ENCODE measurements at regions not wholly inside any gene's neighbourhood (a gene's known extent, or its start where the extent isn't known, plus 50 kb on each side); places are given as distances from the start of the nearest gene placed in this dataset.

- 100% methylated on average over 1 of the region's 1 CpG for WGBS (ENCODE audit: insufficient coverage)
- no peaks in the 10 kb centered on the region for H4K20me1 ChIP-seq (ENCODE audit: insufficient read depth, low read length)
- no peaks in the 10 kb centered on the region for H3K79me2 ChIP-seq (ENCODE audit: insufficient read depth, low read length)
- H3K27ac Mint-ChIP-seq, result no peak overlapping the region
- H3K4me3 ChIP-seq (replicated peaks in 1 of 3; ENCODE audit: low read depth in 2 of 3, low read length in 3 of 3), result no peak overlapping the region
- no peak for DNase-seq
- H3K36me3 Mint-ChIP-seq, result no peaks in the 10 kb centered on the region
- H3K4me2 ChIP-seq (replicated peaks; ENCODE audit: extremely low read depth, low read length, poor library complexity, severe bottlenecking), result no peak overlapping the region
- H2AFZ ChIP-seq (ENCODE audit: insufficient read depth, low read depth, low read length, poor library complexity, severe bottlenecking), result no peak overlapping the region
- no peak for TF ChIP-seq CTCF (IDR thresholded peaks at IDR 0.05)
- intact Hi-C loops (cut with micrococcal nuclease), result no loop called here
- H3K9me3 Mint-ChIP-seq, result no peaks in the 10 kb centered on the region
- no peak overlapping the region for H3K27ac ChIP-seq (ENCODE audit: low read depth in 1 of 2, low read length in 2 of 2)
- no peaks in the 10 kb centered on the region for H3K4me1 ChIP-seq (ENCODE audit: control insufficient read depth in 1 of 2, insufficient read depth in 2 of 2, low read length in 2 of 2)
- no peak overlapping the region for H3K4me3 Mint-ChIP-seq
- peaks cover 2 to 3% of the 10 kb centered on the region in 2 donors for H3K27me3 ChIP-seq (ENCODE audit: control insufficient read depth in 2 of 2, insufficient read depth in 2 of 2, low read length in 2 of 2)
- H3K27me3 Mint-ChIP-seq (ENCODE audit: low read depth in 3 of 3), result peaks cover 2 to 23% (median 14%) of the 10 kb centered on the region in 3 donors
- H3K9ac ChIP-seq (ENCODE audit: insufficient read depth, low read length, poor library complexity, severe bottlenecking), result no peak overlapping the region
- H3K9me3 ChIP-seq (replicated peaks in 1 of 2; ENCODE audit: control insufficient read depth in 1 of 2, insufficient read depth in 1 of 2, low read length in 2 of 2), result no peaks in the 10 kb centered on the region
- H3K4me1 Mint-ChIP-seq, result no peaks in the 10 kb centered on the region
- no peaks in the 10 kb centered on the region for H3K36me3 ChIP-seq (replicated peaks in 1 of 2; ENCODE audit: control insufficient read depth in 1 of 2, insufficient read depth in 2 of 2, low read length in 2 of 2)
Observed at GRCh38 chr2:217028128-217028527, 168.3 kb upstream of the TNP1 start.

- Histone ChIP-seq H4K20me1 (ENCODE audit: insufficient read depth, low read length) (no peaks in the 10 kb centered on the region), H3K4me1 (ENCODE audit: control insufficient read depth in 1 of 2, insufficient read depth in 2 of 2, low read length in 2 of 2) (no peaks in the 10 kb centered on the region), H3K36me3 (replicated peaks in 1 of 2; ENCODE audit: control insufficient read depth in 1 of 2, insufficient read depth in 2 of 2, low read length in 2 of 2) (no peaks in the 10 kb centered on the region), H3K9ac (ENCODE audit: insufficient read depth, low read length, poor library complexity, severe bottlenecking) (no peak overlapping the region), H3K4me2 (replicated peaks; ENCODE audit: extremely low read depth, low read length, poor library complexity, severe bottlenecking) (no peak overlapping the region), H3K4me3 (replicated peaks in 1 of 3; ENCODE audit: low read depth in 2 of 3, low read length in 3 of 3) (no peak overlapping the region), H2AFZ (ENCODE audit: insufficient read depth, low read depth, low read length, poor library complexity, severe bottlenecking) (no peak overlapping the region), H3K9me3 (replicated peaks in 1 of 2; ENCODE audit: control insufficient read depth in 1 of 2, insufficient read depth in 1 of 2, low read length in 2 of 2) (no peaks in the 10 kb centered on the region), H3K27me3 (ENCODE audit: control insufficient read depth in 2 of 2, insufficient read depth in 2 of 2, low read length in 2 of 2) (peaks cover 2 to 3% of the 10 kb centered on the region in 2 donors), H3K79me2 (ENCODE audit: insufficient read depth, low read length) (no peaks in the 10 kb centered on the region), H3K27ac (ENCODE audit: low read depth in 1 of 2, low read length in 2 of 2) (no peak overlapping the region)
- no peak overlapping the region for H3K4me3 Mint-ChIP-seq
- intact Hi-C loops (cut with micrococcal nuclease), result no loop called here
- peaks cover 2 to 21% (median 14%) of the 10 kb centered on the region in 3 donors for H3K27me3 Mint-ChIP-seq (ENCODE audit: low read depth in 3 of 3)
- no peaks in the 10 kb centered on the region for H3K9me3 Mint-ChIP-seq
- no peak for DNase-seq
- TF ChIP-seq CTCF (IDR thresholded peaks at IDR 0.05), result no peak
- no peak overlapping the region for H3K27ac Mint-ChIP-seq
- no peaks in the 10 kb centered on the region for H3K4me1 Mint-ChIP-seq
- WGBS (ENCODE audit: insufficient coverage), result no CpG with 5 or more reads among the region's 1 CpG
- no peaks in the 10 kb centered on the region for H3K36me3 Mint-ChIP-seq
Observed at GRCh38 chr2:217027414-217027813, 167.6 kb upstream of the TNP1 start.

All from CD14-positive monocyte (primary cell).